ENCODE measurements at regions not wholly inside any gene's neighbourhood (a gene's known extent, or its start where the extent isn't known, plus 50 kb on each side); places are given as distances from the start of the nearest gene placed in this dataset.

- Histone ChIP-seq H3K36me3 (ENCODE audit: insufficient read depth, low read length) (no peaks in the 10 kb centered on the region), H3K9me2 (ENCODE audit: insufficient read depth, low read length) (no peaks in the 10 kb centered on the region), H3K4me2 (ENCODE audit: low read length) (no peak overlapping the region), H3K9me3 (ENCODE audit: low read length) (no peaks in the 10 kb centered on the region), H4K20me1 (ENCODE audit: insufficient read depth) (no peaks in the 10 kb centered on the region), H2AFZ (ENCODE audit: low read depth, low read length) (no peak overlapping the region), H3F3A (ENCODE audit: insufficient read depth, low read length, poor library complexity, severe bottlenecking) (no peaks in the 10 kb centered on the region), H3K4me3 (ENCODE audit: low read length) (no peak overlapping the region), H3K27ac (ENCODE audit: low read length) (no peak overlapping the region), H3K79me2 (replicated peaks; ENCODE audit: insufficient read depth, low read length) (no peaks in the 10 kb centered on the region), H3K27me3 (ENCODE audit: insufficient read depth, low read depth, low read length) (no peaks in the 10 kb centered on the region), H3K9ac (ENCODE audit: low read length) (no peak overlapping the region)
- no peak for TF ChIP-seq SMC3 (conservative IDR thresholded peaks at IDR 0.05; ENCODE audit: poor library complexity)
- no peak for TF ChIP-seq EZH2 (IDR thresholded peaks at IDR 0.05; ENCODE audit: borderline replicate concordance, insufficient read depth, low read length, poor library complexity, severe bottlenecking)
- TF ChIP-seq MXI1 (conservative IDR thresholded peaks at IDR 0.05; ENCODE audit: poor library complexity, severe bottlenecking) = no peak
- TF ChIP-seq EP300 (conservative IDR thresholded peaks at IDR 0.05; ENCODE audit: poor library complexity, severe bottlenecking) = no peak
- no peak for TF ChIP-seq RAD21 (conservative IDR thresholded peaks at IDR 0.05)
- no peak for TF ChIP-seq REST (IDR thresholded peaks at IDR 0.05; ENCODE audit: borderline replicate concordance)
- TF ChIP-seq, protein P1, sequence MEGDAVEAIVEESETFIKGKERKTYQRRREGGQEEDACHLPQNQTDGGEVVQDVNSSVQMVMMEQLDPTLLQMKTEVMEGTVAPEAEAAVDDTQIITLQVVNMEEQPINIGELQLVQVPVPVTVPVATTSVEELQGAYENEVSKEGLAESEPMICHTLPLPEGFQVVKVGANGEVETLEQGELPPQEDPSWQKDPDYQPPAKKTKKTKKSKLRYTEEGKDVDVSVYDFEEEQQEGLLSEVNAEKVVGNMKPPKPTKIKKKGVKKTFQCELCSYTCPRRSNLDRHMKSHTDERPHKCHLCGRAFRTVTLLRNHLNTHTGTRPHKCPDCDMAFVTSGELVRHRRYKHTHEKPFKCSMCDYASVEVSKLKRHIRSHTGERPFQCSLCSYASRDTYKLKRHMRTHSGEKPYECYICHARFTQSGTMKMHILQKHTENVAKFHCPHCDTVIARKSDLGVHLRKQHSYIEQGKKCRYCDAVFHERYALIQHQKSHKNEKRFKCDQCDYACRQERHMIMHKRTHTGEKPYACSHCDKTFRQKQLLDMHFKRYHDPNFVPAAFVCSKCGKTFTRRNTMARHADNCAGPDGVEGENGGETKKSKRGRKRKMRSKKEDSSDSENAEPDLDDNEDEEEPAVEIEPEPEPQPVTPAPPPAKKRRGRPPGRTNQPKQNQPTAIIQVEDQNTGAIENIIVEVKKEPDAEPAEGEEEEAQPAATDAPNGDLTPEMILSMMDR (IDR thresholded peaks at IDR 0.05; ENCODE audit: poor library complexity, severe bottlenecking) = no peak
Measured at GRCh38 chr18:5049124-5049523, 147.9 kb downstream of the AKAIN1 start.

DNA sequence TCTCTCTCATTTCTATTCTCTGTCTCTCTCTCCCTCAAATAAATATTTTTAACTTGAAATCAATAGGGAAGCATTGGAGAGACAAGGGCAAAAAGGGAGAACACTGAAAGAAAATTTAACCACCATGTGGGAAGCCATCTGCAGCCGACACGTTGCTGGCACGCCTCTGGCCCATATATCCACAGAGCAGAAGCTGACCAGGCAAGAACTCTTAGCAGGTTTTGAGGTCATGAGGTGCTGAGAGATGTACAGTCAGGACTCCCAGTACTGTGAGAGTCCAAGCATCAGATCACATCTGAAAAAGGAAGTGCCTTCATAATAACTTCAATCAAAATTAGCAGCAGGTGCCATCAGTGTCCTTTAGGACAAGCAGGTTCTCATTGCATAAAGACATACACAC is 156.6 kb downstream of the AKAIN1 start:
- no peaks in the 10 kb centered on the region for H3K9me2 ChIP-seq (ENCODE audit: insufficient read depth, low read length)
- H3K9me3 ChIP-seq (ENCODE audit: low read length) = no peaks in the 10 kb centered on the region
- no peak overlapping the region for H3K4me3 ChIP-seq (ENCODE audit: low read length)
- no peak for TF ChIP-seq MXI1 (conservative IDR thresholded peaks at IDR 0.05; ENCODE audit: poor library complexity, severe bottlenecking)
- no peak for TF ChIP-seq REST (IDR thresholded peaks at IDR 0.05; ENCODE audit: borderline replicate concordance)
- no peak for TF ChIP-seq EP300 (conservative IDR thresholded peaks at IDR 0.05; ENCODE audit: poor library complexity, severe bottlenecking)
- no peak for TF ChIP-seq EZH2 (IDR thresholded peaks at IDR 0.05; ENCODE audit: borderline replicate concordance, insufficient read depth, low read length, poor library complexity, severe bottlenecking)
- TF ChIP-seq TAF1 (IDR thresholded peaks at IDR 0.05; ENCODE audit: low read depth) = no peak
- no peak for TF ChIP-seq RAD21 (conservative IDR thresholded peaks at IDR 0.05)
- no peak for TF ChIP-seq POLR2AphosphoS5 (IDR thresholded peaks at IDR 0.05)
- no peak for TF ChIP-seq SMC3 (conservative IDR thresholded peaks at IDR 0.05; ENCODE audit: poor library complexity)
- TF ChIP-seq, protein P1 (IDR thresholded peaks at IDR 0.05; ENCODE audit: poor library complexity, severe bottlenecking) = no peak
- no peak overlapping the region for H3K9ac ChIP-seq (ENCODE audit: low read length)
- H4K20me1 ChIP-seq (ENCODE audit: insufficient read depth) = no peaks in the 10 kb centered on the region
- no peak overlapping the region for H2AFZ ChIP-seq (ENCODE audit: low read depth, low read length)
- H3K27ac ChIP-seq (ENCODE audit: low read length) = no peak overlapping the region
- H3K4me2 ChIP-seq (ENCODE audit: low read length) = no peak overlapping the region
- no peaks in the 10 kb centered on the region for H3F3A ChIP-seq (ENCODE audit: insufficient read depth, low read length, poor library complexity, severe bottlenecking)
- no peaks in the 10 kb centered on the region for H3K79me2 ChIP-seq (replicated peaks; ENCODE audit: insufficient read depth, low read length)
- H3K27me3 ChIP-seq (ENCODE audit: insufficient read depth, low read depth, low read length) = no peaks in the 10 kb centered on the region
- H3K36me3 ChIP-seq (ENCODE audit: insufficient read depth, low read length) = no peaks in the 10 kb centered on the region

All from neural cell (in vitro differentiated cells).